ENCODE measurements at regions not wholly inside any gene's neighbourhood (a gene's known extent, or its start where the extent isn't known, plus 50 kb on each side); places are given as distances from the start of the nearest gene placed in this dataset.

- no peak for DNase-seq (ENCODE audit: low read depth in 4 of 6, low spot score in 6 of 6)
- H3K27ac ChIP-seq (ENCODE audit: low read depth, low read length): no peak overlapping the region
- 92% methylated on average over 2 of the region's 5 CpGs for whole genome bisulfite sequencing (ENCODE audit: insufficient coverage)
These were observed 186.5 kb upstream of the ATP2B1 start for GRCh38 chr12:89895101-89895500.

GRCh38 chr12:89893972-89894706 is 185.5 kb upstream of the ATP2B1 start:
- no peaks in the 10 kb centered on the region for H3K36me3 ChIP-seq (ENCODE audit: control insufficient read depth, insufficient read depth, low read length)
- peaks cover 2% of the 10 kb centered on the region for H3K9me3 ChIP-seq (ENCODE audit: control insufficient read depth, insufficient read depth, low read length)
- H3K4me1 ChIP-seq (ENCODE audit: control insufficient read depth, insufficient read depth, low read length): no peaks in the 10 kb centered on the region
- no peak for DNase-seq (ENCODE audit: low read depth in 4 of 6, low spot score in 6 of 6)
- no peaks in the 10 kb centered on the region for H3K27me3 ChIP-seq (ENCODE audit: control insufficient read depth, insufficient read depth, low read length)
- H3K4me3 ChIP-seq (ENCODE audit: low read depth, low read length): no peak overlapping the region
- no CpG with 5 or more reads among the region's 1 CpG for WGBS (ENCODE audit: insufficient coverage)
- H3K27ac ChIP-seq (ENCODE audit: low read depth, low read length): no peak overlapping the region

More at GRCh38 chr12:89895101-89895500, 186.5 kb upstream of the ATP2B1 start:
- peaks cover 2% of the 10 kb centered on the region for H3K9me3 ChIP-seq (ENCODE audit: control insufficient read depth, insufficient read depth, low read length)
- H3K4me1 ChIP-seq (ENCODE audit: control insufficient read depth, insufficient read depth, low read length): no peaks in the 10 kb centered on the region
- H3K4me3 ChIP-seq (ENCODE audit: low read depth, low read length): no peak overlapping the region
- H3K36me3 ChIP-seq (ENCODE audit: control insufficient read depth, insufficient read depth, low read length): no peaks in the 10 kb centered on the region
- H3K27me3 ChIP-seq (ENCODE audit: control insufficient read depth, insufficient read depth, low read length): no peaks in the 10 kb centered on the region

GRCh38 chr12:89892436-89892835 is 183.8 kb upstream of the ATP2B1 start:
- Histone ChIP-seq H3K9me3 (ENCODE audit: control insufficient read depth, insufficient read depth, low read length) (peaks cover 2% of the 10 kb centered on the region), H3K4me3 (ENCODE audit: low read depth, low read length) (no peak overlapping the region), H3K27ac (ENCODE audit: low read depth, low read length) (no peak overlapping the region), H3K36me3 (ENCODE audit: control insufficient read depth, insufficient read depth, low read length) (no peaks in the 10 kb centered on the region), H3K27me3 (ENCODE audit: control insufficient read depth, insufficient read depth, low read length) (no peaks in the 10 kb centered on the region), H3K4me1 (ENCODE audit: control insufficient read depth, insufficient read depth, low read length) (no peaks in the 10 kb centered on the region)
- DNase-seq (ENCODE audit: low read depth in 4 of 6, low spot score in 6 of 6): no peak

GRCh38 chr12:89891933-89892332 is 183.3 kb upstream of the ATP2B1 start:
- Histone ChIP-seq H3K27ac (ENCODE audit: low read depth, low read length) (no peak overlapping the region), H3K4me3 (ENCODE audit: low read depth, low read length) (no peak overlapping the region), H3K9me3 (ENCODE audit: control insufficient read depth, insufficient read depth, low read length) (peaks cover 2% of the 10 kb centered on the region), H3K4me1 (ENCODE audit: control insufficient read depth, insufficient read depth, low read length) (no peaks in the 10 kb centered on the region), H3K36me3 (ENCODE audit: control insufficient read depth, insufficient read depth, low read length) (no peaks in the 10 kb centered on the region), H3K27me3 (ENCODE audit: control insufficient read depth, insufficient read depth, low read length) (no peaks in the 10 kb centered on the region)
- no peak for DNase-seq (ENCODE audit: low read depth in 4 of 6, low spot score in 6 of 6)

- Histone ChIP-seq H3K9me3 (ENCODE audit: control insufficient read depth, insufficient read depth, low read length) (peaks cover 2% of the 10 kb centered on the region), H3K4me3 (ENCODE audit: low read depth, low read length) (no peak overlapping the region), H3K4me1 (ENCODE audit: control insufficient read depth, insufficient read depth, low read length) (no peaks in the 10 kb centered on the region), H3K27me3 (ENCODE audit: control insufficient read depth, insufficient read depth, low read length) (no peaks in the 10 kb centered on the region), H3K36me3 (ENCODE audit: control insufficient read depth, insufficient read depth, low read length) (no peaks in the 10 kb centered on the region), H3K27ac (ENCODE audit: low read depth, low read length) (no peak overlapping the region)
- DNase-seq (ENCODE audit: low read depth in 4 of 6, low spot score in 6 of 6): no peak
- 87% methylated on average over 2 of the region's 2 CpGs for WGBS (ENCODE audit: insufficient coverage)
These were observed 181.5 kb upstream of the ATP2B1 start for GRCh38 chr12:89890161-89890560.

- DNase-seq (ENCODE audit: low read depth in 4 of 6, low spot score in 6 of 6): no peak
- Histone ChIP-seq H3K27me3 (ENCODE audit: control insufficient read depth, insufficient read depth, low read length) (no peaks in the 10 kb centered on the region), H3K27ac (ENCODE audit: low read depth, low read length) (no peak overlapping the region), H3K9me3 (ENCODE audit: control insufficient read depth, insufficient read depth, low read length) (peaks cover 2% of the 10 kb centered on the region), H3K4me1 (ENCODE audit: control insufficient read depth, insufficient read depth, low read length) (no peaks in the 10 kb centered on the region), H3K4me3 (ENCODE audit: low read depth, low read length) (no peak overlapping the region), H3K36me3 (ENCODE audit: control insufficient read depth, insufficient read depth, low read length) (no peaks in the 10 kb centered on the region)
- no CpG with 5 or more reads among the region's 4 CpGs for WGBS (ENCODE audit: insufficient coverage)
These were observed 180.4 kb upstream of the ATP2B1 start for GRCh38 chr12:89889062-89889461.

- H3K4me3 ChIP-seq (ENCODE audit: low read depth, low read length): no peak overlapping the region
- no peaks in the 10 kb centered on the region for H3K27me3 ChIP-seq (ENCODE audit: control insufficient read depth, insufficient read depth, low read length)
- no peaks in the 10 kb centered on the region for H3K4me1 ChIP-seq (ENCODE audit: control insufficient read depth, insufficient read depth, low read length)
- no peak for DNase-seq (ENCODE audit: low read depth in 4 of 6, low spot score in 6 of 6)
- no peaks in the 10 kb centered on the region for H3K36me3 ChIP-seq (ENCODE audit: control insufficient read depth, insufficient read depth, low read length)
- no peak overlapping the region for H3K27ac ChIP-seq (ENCODE audit: low read depth, low read length)
- H3K9me3 ChIP-seq (ENCODE audit: control insufficient read depth, insufficient read depth, low read length): no peaks in the 10 kb centered on the region
These were observed 176.3 kb upstream of the ATP2B1 start for GRCh38 chr12:89884952-89885351.

- Histone ChIP-seq H3K27me3 (ENCODE audit: control insufficient read depth, insufficient read depth, low read length) (no peaks in the 10 kb centered on the region), H3K36me3 (ENCODE audit: control insufficient read depth, insufficient read depth, low read length) (no peaks in the 10 kb centered on the region), H3K9me3 (ENCODE audit: control insufficient read depth, insufficient read depth, low read length) (no peaks in the 10 kb centered on the region), H3K27ac (ENCODE audit: low read depth, low read length) (peak overlapping the region; percentile 17), H3K4me1 (ENCODE audit: control insufficient read depth, insufficient read depth, low read length) (no peaks in the 10 kb centered on the region), H3K4me3 (ENCODE audit: low read depth, low read length) (no peak overlapping the region)
- WGBS (ENCODE audit: insufficient coverage): no CpG with 5 or more reads among the region's 1 CpG
- peak in 2 of 6 donors; percentile 9 to 16 for DNase-seq (ENCODE audit: low read depth in 4 of 6, low spot score in 6 of 6)
These were observed 175.8 kb upstream of the ATP2B1 start for GRCh38 chr12:89884416-89884898.

GRCh38 chr12:89883630-89884389 is 175.2 kb upstream of the ATP2B1 start:
- peak in 5 of 6 donors; percentile 30 to 88 (median 48) for DNase-seq (ENCODE audit: low read depth in 4 of 6, low spot score in 6 of 6)
- H3K27me3 ChIP-seq (ENCODE audit: control insufficient read depth, insufficient read depth, low read length): no peaks in the 10 kb centered on the region
- no peaks in the 10 kb centered on the region for H3K4me1 ChIP-seq (ENCODE audit: control insufficient read depth, insufficient read depth, low read length)
- peak overlapping the region; percentile 17 for H3K27ac ChIP-seq (ENCODE audit: low read depth, low read length)
- H3K36me3 ChIP-seq (ENCODE audit: control insufficient read depth, insufficient read depth, low read length): no peaks in the 10 kb centered on the region
- WGBS (ENCODE audit: insufficient coverage): no CpG with 5 or more reads among the region's 4 CpGs
- H3K9me3 ChIP-seq (ENCODE audit: control insufficient read depth, insufficient read depth, low read length): no peaks in the 10 kb centered on the region
- no peak overlapping the region for H3K4me3 ChIP-seq (ENCODE audit: low read depth, low read length)

- Histone ChIP-seq H3K27me3 (ENCODE audit: control insufficient read depth, insufficient read depth, low read length) (no peaks in the 10 kb centered on the region), H3K4me1 (ENCODE audit: control insufficient read depth, insufficient read depth, low read length) (no peaks in the 10 kb centered on the region), H3K27ac (ENCODE audit: low read depth, low read length) (no peak overlapping the region), H3K36me3 (ENCODE audit: control insufficient read depth, insufficient read depth, low read length) (no peaks in the 10 kb centered on the region), H3K4me3 (ENCODE audit: low read depth, low read length) (no peak overlapping the region), H3K9me3 (ENCODE audit: control insufficient read depth, insufficient read depth, low read length) (no peaks in the 10 kb centered on the region)
- DNase-seq (ENCODE audit: low read depth in 4 of 6, low spot score in 6 of 6): no peak
These were observed 174.2 kb upstream of the ATP2B1 start for GRCh38 chr12:89882792-89883191.

Measured in spinal cord (tissue), 9 donors.